GM10266 (cell line): ENCODE measurements at regions not wholly inside any gene's neighbourhood (a gene's known extent, or its start where the extent isn't known, plus 50 kb on each side); places are given as distances from the start of the nearest gene placed in this dataset.

Experiments
- DNase-seq: peaks from one replicate; pipeline ENCODE4 v3.0.0; 2012; ENCODE audit errors: extremely low spot score
- TF ChIP-seq, protein P1 (sequence below): IDR thresholded peaks from 2 replicates; pipeline ENCODE4 v1.5.1; 2012; ENCODE audit warnings: mild to moderate bottlenecking, low read depth; ENCODE audit not compliant: control insufficient read depth, insufficient read depth; ENCODE audit errors: missing control alignments

DNA sequence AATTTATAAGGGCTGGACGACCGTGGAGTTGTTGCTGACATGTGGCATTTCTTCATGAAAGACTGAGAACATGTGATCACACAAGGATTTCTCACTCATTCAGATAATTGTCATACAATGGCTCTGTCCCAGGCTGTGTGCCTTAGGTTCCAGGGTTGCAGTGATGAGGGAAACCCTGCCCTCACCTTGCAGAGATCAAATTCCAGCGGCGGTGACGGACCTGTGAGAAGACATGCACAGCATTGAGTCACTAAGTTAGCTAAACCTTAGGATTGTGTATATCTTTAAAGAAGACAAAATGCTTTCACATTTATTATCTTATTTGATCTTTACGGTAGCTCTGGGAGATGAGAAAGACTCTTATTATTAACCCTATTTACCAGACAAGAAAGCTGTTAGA is 1029.1 kb downstream of the BCL11B start:
- TF ChIP-seq, protein P1, sequence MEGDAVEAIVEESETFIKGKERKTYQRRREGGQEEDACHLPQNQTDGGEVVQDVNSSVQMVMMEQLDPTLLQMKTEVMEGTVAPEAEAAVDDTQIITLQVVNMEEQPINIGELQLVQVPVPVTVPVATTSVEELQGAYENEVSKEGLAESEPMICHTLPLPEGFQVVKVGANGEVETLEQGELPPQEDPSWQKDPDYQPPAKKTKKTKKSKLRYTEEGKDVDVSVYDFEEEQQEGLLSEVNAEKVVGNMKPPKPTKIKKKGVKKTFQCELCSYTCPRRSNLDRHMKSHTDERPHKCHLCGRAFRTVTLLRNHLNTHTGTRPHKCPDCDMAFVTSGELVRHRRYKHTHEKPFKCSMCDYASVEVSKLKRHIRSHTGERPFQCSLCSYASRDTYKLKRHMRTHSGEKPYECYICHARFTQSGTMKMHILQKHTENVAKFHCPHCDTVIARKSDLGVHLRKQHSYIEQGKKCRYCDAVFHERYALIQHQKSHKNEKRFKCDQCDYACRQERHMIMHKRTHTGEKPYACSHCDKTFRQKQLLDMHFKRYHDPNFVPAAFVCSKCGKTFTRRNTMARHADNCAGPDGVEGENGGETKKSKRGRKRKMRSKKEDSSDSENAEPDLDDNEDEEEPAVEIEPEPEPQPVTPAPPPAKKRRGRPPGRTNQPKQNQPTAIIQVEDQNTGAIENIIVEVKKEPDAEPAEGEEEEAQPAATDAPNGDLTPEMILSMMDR = no peak

DNA sequence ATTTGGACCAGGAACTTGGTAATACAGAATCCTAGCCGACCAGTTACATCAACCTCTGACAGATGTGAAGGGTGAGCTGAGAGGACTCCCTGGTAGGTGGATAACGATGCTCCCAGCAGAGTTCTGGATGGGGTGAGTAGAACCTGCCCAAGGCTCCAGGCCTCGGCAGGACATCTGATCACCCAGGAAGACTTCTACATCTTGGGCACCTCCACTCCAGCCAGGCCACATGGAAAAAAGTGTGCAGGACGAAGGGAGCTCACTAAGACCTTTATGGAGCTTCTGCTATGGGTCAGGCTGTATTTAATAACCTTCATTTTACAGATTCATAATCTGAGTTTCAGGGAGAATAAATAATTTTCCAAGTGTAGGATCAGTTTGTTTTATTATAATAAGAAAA is 1028.7 kb downstream of the BCL11B start:
- TF ChIP-seq, protein P1 = no peak
- DNase-seq = no peak

More for the DNA sequence above, 1029.1 kb downstream of the BCL11B start:
- DNase-seq = no peak

DNA sequence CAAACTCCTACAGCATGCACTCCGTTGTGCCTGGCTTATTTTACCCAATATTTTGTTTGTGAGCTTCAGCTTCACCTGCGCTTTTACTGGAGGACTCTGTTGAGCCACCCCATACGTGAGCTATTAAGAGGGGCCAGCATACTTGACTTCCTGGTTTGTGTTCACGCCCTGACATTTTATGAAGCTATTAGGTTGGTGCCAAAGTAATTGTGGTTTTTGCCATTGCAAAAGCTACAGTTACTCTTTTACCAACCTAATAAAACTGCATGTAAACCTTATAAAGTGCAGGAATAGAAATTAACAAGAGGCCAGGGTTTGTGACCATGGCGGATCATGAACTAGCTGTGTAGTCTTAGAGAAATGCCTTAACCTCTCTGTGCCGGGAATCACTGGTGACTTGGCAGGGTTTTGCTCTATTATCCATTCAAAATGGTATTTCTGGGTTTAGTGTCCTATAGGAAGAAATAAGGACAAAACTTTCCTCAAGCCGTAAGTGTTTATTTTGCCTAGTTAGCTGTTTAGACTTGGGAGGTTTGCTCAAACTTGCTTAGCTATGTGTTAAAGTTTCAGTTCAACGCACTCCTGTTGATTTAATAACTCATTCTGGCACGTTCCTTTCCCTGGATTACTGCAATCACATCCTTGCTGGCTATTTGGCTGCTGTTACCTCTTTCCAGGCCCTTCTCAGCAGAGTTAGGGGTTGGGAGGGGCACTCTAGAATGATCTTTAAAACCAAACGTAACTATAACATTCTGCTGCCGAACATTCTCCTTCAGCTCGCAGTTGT is 1027.6 kb downstream of the BCL11B start:
- TF ChIP-seq, protein P1 = no peak

DNA sequence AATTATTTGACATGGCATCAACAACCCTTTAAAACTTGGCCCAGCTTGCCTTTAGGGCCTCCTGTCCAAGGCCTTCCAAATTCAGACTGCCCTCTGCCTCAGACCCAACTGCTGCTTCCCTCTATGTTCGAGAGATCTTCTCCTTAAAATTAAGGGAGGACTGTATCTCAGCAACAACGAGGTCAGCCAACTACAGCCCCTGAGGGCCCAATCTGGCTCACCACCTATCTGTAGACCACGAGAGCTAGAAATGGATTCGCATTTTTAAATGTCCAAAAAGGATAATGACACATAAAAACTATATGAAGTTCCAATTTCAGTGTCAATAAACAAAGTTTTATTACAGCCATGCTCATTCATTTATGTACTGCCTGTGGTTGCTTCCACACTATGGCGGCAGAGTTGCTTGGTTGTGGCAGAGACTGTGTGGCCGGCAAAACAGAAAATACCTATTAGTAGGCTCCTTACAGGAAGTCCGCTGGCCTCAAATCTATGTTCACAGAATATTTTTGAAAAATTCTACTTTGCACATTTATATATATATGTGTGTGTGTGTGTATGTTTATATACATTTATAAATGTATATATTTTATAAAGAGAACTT is 1026.9 kb downstream of the BCL11B start:
- DNase-seq = no peak
- TF ChIP-seq, protein P1 = no peak

More for the DNA sequence above, 1027.6 kb downstream of the BCL11B start:
- no peak for DNase-seq

DNA sequence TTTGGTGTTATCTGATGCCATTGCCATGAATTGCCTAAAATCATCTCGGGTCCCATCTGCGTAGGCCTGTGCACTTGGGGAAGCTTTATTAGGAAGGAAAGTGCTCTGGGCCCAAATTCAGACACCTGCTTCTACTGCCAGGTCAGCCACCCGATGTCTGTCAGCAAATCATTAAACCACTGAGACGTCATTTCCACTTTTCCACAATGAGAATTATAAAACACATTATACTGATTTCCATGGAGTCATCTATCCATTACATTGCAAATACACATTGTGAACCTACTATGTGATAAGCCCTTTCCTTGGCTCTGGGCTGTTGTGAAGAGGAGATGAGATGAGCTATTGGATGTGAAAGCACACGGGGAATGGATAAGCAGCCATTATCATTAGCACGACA is 1022.9 kb downstream of the BCL11B start:
- DNase-seq = no peak
- TF ChIP-seq, protein P1 = no peak

DNA sequence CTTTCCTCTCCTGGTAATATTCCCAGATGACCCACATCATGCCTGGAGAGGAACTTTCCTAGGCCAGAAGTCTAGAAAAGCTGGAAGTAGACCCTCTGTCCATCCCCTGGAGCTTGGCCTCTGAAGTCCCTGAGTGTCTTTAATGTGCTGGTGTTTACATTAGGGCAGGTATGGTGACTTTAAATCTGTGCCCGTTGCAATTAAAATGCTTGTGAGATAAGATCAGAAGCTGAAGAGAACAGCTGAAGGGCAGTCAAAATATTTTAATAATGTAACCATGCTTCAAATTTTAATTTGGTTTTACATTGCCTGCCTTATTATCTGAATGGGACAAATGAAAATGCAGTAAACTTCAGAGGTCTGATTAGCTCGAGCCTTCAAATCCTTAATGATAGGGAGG is 1022.5 kb downstream of the BCL11B start:
- TF ChIP-seq, protein P1 = no peak
- no peak for DNase-seq

DNA sequence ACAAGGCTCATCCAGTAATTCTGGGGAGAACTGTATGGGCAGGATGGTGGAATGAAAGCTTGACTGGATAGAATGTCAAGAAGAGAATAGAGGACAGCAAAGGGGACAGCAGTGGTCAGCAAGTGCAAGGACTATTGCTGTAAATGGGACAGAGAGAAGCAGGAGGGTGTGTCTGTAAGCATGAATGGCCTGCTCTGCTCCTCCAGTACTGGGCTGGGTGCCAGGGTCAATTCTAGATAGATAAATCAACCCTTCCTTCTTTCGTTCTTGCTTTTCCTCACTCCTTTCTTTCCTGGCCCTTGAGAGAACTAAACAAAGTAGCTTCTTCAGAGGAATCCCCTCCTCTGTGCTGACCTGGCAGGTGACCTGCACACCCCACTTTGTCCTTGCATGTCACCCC is 1019.2 kb downstream of the BCL11B start:
- no peak for DNase-seq
- TF ChIP-seq, protein P1 = no peak
